ENCODE measurements at regions not wholly inside any gene's neighbourhood (a gene's known extent, or its start where the extent isn't known, plus 50 kb on each side); places are given as distances from the start of the nearest gene placed in this dataset.
"Not testable (repeated sequence)": the region's sequence is repeated elsewhere in the genome, so short reads cannot be mapped to it uniquely, and the experiment has no call there.

DNA sequence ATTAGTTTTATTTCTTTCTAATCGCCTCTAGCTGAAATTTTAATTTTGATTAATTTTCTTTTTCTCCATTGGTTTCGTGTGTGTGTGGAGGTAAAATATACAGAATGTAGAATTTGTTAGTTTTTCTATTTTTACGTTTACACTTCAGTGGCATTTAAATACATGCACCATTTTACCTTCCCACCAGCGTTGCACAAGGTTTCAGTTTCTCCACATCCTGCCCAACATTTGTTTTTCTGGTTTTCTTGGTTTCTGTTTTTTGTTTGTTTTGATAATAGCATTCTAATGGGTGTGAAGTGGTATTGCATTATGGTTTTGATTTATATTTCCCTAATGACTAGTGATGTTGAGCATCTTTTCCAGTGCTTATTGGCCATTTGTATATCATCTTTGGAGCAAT, 871.4 kb upstream of the DEFB115 start:
- TF ChIP-seq, protein P1, sequence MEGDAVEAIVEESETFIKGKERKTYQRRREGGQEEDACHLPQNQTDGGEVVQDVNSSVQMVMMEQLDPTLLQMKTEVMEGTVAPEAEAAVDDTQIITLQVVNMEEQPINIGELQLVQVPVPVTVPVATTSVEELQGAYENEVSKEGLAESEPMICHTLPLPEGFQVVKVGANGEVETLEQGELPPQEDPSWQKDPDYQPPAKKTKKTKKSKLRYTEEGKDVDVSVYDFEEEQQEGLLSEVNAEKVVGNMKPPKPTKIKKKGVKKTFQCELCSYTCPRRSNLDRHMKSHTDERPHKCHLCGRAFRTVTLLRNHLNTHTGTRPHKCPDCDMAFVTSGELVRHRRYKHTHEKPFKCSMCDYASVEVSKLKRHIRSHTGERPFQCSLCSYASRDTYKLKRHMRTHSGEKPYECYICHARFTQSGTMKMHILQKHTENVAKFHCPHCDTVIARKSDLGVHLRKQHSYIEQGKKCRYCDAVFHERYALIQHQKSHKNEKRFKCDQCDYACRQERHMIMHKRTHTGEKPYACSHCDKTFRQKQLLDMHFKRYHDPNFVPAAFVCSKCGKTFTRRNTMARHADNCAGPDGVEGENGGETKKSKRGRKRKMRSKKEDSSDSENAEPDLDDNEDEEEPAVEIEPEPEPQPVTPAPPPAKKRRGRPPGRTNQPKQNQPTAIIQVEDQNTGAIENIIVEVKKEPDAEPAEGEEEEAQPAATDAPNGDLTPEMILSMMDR (IDR thresholded peaks at IDR 0.05): not testable (repeated sequence)
- TF ChIP-seq POLR2A (IDR thresholded peaks at IDR 0.05): not testable (repeated sequence)

Measured in lower leg skin (tissue), 3 donors.